ENCODE measurements at regions not wholly inside any gene's neighbourhood (a gene's known extent, or its start where the extent isn't known, plus 50 kb on each side); places are given as distances from the start of the nearest gene placed in this dataset.

DNA sequence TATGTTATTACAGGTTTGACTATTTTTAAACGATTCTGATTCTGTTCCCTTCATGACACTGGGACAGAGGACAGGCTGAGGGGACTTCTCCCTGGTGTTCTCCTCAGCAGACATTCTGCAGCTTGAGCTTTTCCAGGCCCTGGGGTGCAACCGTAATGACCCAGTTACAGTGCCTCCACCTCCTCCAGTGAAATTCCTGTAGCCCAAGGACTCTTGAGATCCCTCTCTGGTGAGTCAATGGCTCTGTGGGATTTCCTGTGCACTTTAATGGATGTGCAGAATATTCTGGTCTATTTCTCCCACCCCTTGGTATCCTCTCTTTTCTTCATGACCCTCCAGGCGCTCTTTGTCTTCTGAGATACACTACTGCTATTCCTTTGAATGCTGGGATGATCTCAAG is 319.3 kb downstream of the INHBA start:
- Mint-ChIP-seq H3K27me3 (no peaks in the 10 kb centered on the region), H3K4me3 (no peak overlapping the region), H3K9me3 (no peaks in the 10 kb centered on the region), H3K27ac (no peak overlapping the region), H3K36me3 (ENCODE audit: low read depth) (no peaks in the 10 kb centered on the region), H3K4me1 (no peaks in the 10 kb centered on the region)
- intact Hi-C loops (cut with micrococcal nuclease) = no loop called here
- ATAC-seq (ENCODE audit: low read depth) = no peak
- no peak for DNase-seq
- TF ChIP-seq, protein P1, sequence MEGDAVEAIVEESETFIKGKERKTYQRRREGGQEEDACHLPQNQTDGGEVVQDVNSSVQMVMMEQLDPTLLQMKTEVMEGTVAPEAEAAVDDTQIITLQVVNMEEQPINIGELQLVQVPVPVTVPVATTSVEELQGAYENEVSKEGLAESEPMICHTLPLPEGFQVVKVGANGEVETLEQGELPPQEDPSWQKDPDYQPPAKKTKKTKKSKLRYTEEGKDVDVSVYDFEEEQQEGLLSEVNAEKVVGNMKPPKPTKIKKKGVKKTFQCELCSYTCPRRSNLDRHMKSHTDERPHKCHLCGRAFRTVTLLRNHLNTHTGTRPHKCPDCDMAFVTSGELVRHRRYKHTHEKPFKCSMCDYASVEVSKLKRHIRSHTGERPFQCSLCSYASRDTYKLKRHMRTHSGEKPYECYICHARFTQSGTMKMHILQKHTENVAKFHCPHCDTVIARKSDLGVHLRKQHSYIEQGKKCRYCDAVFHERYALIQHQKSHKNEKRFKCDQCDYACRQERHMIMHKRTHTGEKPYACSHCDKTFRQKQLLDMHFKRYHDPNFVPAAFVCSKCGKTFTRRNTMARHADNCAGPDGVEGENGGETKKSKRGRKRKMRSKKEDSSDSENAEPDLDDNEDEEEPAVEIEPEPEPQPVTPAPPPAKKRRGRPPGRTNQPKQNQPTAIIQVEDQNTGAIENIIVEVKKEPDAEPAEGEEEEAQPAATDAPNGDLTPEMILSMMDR (IDR thresholded peaks at IDR 0.05) = no peak
- POLR2A ChIA-PET = no interaction called here
- CTCF ChIA-PET = no interaction called here

DNA sequence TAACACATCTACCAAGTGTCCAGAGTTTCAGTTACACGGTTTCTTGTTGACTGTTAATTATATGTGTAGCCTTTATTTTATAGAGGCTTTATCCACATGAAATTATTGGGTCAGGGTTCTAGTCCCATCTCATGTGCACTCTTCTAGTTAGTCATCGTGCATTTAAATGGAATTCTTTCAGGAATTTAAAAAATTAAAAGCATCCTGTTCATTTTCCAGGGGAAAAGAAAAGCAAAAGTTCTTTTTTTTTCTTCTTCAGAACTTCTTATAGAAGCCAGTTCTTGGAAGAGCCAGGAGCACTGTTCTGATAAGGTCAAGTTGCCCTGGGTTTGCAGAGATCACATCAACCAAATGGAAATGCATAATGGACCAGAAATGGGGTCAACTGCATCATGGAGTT is 324.7 kb downstream of the INHBA start:
- H3K9me3 Mint-ChIP-seq = no peaks in the 10 kb centered on the region
- ATAC-seq (ENCODE audit: low read depth) (no peak), DNase-seq (no peak)
- CTCF ChIA-PET = no interaction called here
- H3K4me3 Mint-ChIP-seq = no peak overlapping the region
- H3K27ac Mint-ChIP-seq = no peak overlapping the region
- TF ChIP-seq, protein P1 (IDR thresholded peaks at IDR 0.05) = no peak
- no peaks in the 10 kb centered on the region for H3K4me1 Mint-ChIP-seq
- H3K27me3 Mint-ChIP-seq = no peaks in the 10 kb centered on the region
- intact Hi-C loops (cut with micrococcal nuclease) = no loop called here
- POLR2A ChIA-PET = no interaction called here
- H3K36me3 Mint-ChIP-seq (ENCODE audit: low read depth) = no peaks in the 10 kb centered on the region

DNA sequence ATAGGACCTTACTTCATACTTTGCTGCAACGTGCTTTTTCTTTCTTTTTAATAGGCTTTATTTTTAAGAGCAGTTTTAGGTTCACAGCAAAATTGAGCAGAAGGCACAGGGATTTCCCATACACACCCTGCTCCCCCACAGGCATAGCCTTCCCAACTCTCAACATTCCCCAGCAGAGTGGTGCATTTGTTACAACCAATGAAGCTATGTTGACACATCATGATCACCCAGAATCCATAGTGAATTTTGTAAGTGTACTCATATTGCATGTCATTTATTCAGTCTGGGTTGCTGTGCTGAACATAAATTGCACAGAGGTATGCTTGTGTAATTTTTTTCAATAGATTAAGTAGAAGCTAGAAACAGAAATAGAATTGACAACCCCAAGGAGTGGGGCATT is 327.3 kb downstream of the INHBA start:
- intact Hi-C loops (cut with micrococcal nuclease) = no loop called here
- POLR2A ChIA-PET = no interaction called here
- no peak for ATAC-seq (ENCODE audit: low read depth)
- no peak for DNase-seq
- CTCF ChIA-PET = no interaction called here
- Mint-ChIP-seq H3K4me3 (no peak overlapping the region), H3K27ac (no peak overlapping the region), H3K36me3 (ENCODE audit: low read depth) (no peaks in the 10 kb centered on the region), H3K4me1 (no peaks in the 10 kb centered on the region), H3K9me3 (no peaks in the 10 kb centered on the region), H3K27me3 (no peaks in the 10 kb centered on the region)
- TF ChIP-seq, protein P1 (IDR thresholded peaks at IDR 0.05) = no peak

DNA sequence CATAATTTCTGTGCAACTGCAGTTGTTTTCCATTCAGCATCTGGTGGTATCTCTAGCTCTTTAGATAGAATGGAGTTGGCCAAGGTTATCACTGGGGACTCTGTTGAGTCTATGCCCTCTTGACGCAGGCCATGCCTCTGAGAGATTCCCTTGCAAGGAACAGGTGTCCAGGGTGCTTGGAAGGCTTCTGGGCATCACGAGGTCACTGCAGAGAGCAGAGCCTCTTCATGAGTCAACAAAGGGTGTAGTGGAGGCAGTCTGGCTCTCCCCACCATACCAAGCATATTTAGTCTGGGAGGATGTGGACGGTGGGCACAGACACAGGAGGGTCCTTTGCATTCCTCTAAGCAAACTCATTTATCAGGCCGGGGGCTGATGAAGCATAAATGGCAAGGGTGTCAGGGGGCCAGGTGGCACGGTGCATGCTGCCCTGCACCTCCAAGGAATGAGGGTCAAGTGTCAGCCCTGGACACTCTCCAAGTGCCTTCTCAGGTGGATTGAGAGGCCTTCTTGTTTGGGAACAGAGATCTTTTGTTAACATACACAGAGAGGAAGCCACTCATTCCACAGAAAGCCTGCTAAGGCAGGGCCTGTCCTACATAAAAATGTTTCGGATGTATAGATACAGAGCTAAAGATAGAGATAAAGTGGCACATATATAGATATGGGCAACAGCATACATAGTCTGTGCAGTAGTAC is 328.6 kb downstream of the INHBA start:
- TF ChIP-seq, protein P1 (IDR thresholded peaks at IDR 0.05) = no peak
- ChIA-PET POLR2A (no interaction called here), CTCF (no interaction called here)
- H3K27ac Mint-ChIP-seq = no peak overlapping the region
- DNase-seq (no peak), ATAC-seq (ENCODE audit: low read depth) (no peak)
- H3K4me1 Mint-ChIP-seq = no peaks in the 10 kb centered on the region
- H3K9me3 Mint-ChIP-seq = no peaks in the 10 kb centered on the region
- no peaks in the 10 kb centered on the region for H3K27me3 Mint-ChIP-seq
- intact Hi-C loops (cut with micrococcal nuclease) = no loop called here
- H3K36me3 Mint-ChIP-seq (ENCODE audit: low read depth) = no peaks in the 10 kb centered on the region
- no peak overlapping the region for H3K4me3 Mint-ChIP-seq

DNA sequence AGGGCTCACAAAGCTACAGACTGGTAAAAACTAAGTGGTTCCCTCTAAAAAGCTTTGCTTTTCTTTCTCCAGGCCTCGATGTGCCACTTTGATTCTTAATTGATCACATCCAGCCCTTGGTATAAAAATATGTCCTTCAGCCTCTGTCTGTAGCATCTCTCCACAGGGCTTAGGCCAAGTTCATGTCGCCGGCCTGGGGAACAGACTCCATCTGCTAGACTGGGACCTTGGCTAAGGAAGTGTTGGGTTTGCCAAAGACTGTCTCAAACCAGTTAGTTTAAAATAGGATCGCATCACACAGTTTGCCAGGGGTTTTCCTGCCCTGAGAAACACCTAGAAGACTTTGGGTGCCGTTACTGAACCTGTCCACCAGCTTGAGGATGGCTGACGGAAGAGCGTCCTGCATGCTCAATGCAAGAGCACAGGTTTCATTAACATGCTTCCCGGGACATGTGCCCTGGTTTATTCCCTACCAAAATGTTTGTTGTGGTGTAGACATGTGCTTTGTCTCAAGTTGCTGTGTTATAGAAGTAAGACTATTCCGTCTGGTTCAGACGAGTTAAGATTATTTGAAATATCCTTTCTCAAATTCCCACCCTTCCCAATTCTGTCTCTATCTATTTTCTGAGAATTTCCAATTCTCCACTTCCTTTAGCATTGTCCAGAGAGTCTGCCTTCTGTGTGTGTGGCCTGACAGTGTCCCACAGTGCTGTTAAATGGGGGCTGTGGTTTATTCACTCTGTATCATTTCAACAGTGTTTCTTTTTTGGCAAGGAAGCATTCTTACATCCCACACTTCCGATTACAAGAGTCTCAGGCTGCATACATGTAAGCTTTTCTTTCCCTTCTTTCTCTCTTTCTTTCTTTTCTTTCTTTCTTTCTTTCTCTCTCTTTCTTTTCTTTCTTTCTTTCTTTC is 334.7 kb downstream of the INHBA start:
- Mint-ChIP-seq H3K9me3 (peaks cover 13% of the 10 kb centered on the region), H3K27me3 (no peaks in the 10 kb centered on the region), H3K27ac (no peak overlapping the region), H3K4me1 (no peaks in the 10 kb centered on the region), H3K36me3 (ENCODE audit: low read depth) (no peaks in the 10 kb centered on the region), H3K4me3 (no peak overlapping the region)
- intact Hi-C loops (cut with micrococcal nuclease) = no loop called here
- TF ChIP-seq, protein P1 (IDR thresholded peaks at IDR 0.05) = no peak
- ChIA-PET POLR2A (no interaction called here), CTCF (no interaction called here)
- ATAC-seq (ENCODE audit: low read depth) (no peak), DNase-seq (no peak)
